A673 (cell line): ENCODE measurements at regions not wholly inside any gene's neighbourhood (a gene's known extent, or its start where the extent isn't known, plus 50 kb on each side); places are given as distances from the start of the nearest gene placed in this dataset.

Experiments used
- CTCF ChIP-seq: fragments of 300-800, 200-600 bp; sonication (generic); conservative IDR thresholded peaks from 2 replicates; pipeline ENCODE4 v1.5.1; 2017; ENCODE audit warnings: low read depth, mild to moderate bottlenecking, antibody characterized with exemption, low read length, moderate library complexity, mixed read lengths
- EZH2 ChIP-seq: fragments of 200-600 bp; sonication (generic); IDR thresholded peaks from 2 replicates; pipeline ENCODE4 v1.6.1; 2017; ENCODE audit warnings: borderline replicate concordance, low read depth, mild to moderate bottlenecking, mixed read lengths, antibody characterized with exemption, low read length; ENCODE audit not compliant: poor library complexity, severe bottlenecking

GRCh38 chr5:43895876-43896275 is 292.9 kb downstream of the NNT start:
- TF ChIP-seq EZH2 (no peak), CTCF (no peak)
